BE2C (cell line): ENCODE measurements at regions not wholly inside any gene's neighbourhood (a gene's known extent, or its start where the extent isn't known, plus 50 kb on each side); places are given as distances from the start of the nearest gene placed in this dataset.

Source experiments
- DNase-seq: peaks from one replicate; pipeline ENCODE4 v3.0.0-alpha.2; 2020
- H3K27me3 ChIP-seq: fragments of 250-450 bp; sonication (Bioruptor Pico); 2 replicates; pipeline ENCODE4 v1.5.1; 2020; ENCODE audit warnings: mild to moderate bottlenecking
- H3K36me3 ChIP-seq: fragments of 250-450 bp; sonication (Bioruptor Pico); 2 replicates; pipeline ENCODE4 v1.5.1; 2020; ENCODE audit warnings: mild to moderate bottlenecking
- H3K4me1 ChIP-seq: fragments of 250-450 bp; sonication (Bioruptor Pico); 2 replicates; pipeline ENCODE4 v1.5.1; 2020
- H3K4me3 ChIP-seq: 2 replicates; pipeline ENCODE4 v1.5.1; 2011; ENCODE audit warnings: low read depth, low read length
- H3K9me3 ChIP-seq: fragments of 250-450 bp; sonication (Bioruptor Pico); 2 replicates; pipeline ENCODE4 v1.5.1; 2020
- TF ChIP-seq, protein P1 (sequence below): IDR thresholded peaks from 2 replicates; pipeline ENCODE4 v1.5.1; 2012; ENCODE audit warnings: mild to moderate bottlenecking, low read depth, low read length

- Histone ChIP-seq H3K9me3 (no peaks in the 10 kb centered on the region), H3K4me1 (no peaks in the 10 kb centered on the region), H3K27me3 (no peaks in the 10 kb centered on the region), H3K36me3 (no peaks in the 10 kb centered on the region), H3K4me3 (no peak overlapping the region)
- TF ChIP-seq, protein P1, sequence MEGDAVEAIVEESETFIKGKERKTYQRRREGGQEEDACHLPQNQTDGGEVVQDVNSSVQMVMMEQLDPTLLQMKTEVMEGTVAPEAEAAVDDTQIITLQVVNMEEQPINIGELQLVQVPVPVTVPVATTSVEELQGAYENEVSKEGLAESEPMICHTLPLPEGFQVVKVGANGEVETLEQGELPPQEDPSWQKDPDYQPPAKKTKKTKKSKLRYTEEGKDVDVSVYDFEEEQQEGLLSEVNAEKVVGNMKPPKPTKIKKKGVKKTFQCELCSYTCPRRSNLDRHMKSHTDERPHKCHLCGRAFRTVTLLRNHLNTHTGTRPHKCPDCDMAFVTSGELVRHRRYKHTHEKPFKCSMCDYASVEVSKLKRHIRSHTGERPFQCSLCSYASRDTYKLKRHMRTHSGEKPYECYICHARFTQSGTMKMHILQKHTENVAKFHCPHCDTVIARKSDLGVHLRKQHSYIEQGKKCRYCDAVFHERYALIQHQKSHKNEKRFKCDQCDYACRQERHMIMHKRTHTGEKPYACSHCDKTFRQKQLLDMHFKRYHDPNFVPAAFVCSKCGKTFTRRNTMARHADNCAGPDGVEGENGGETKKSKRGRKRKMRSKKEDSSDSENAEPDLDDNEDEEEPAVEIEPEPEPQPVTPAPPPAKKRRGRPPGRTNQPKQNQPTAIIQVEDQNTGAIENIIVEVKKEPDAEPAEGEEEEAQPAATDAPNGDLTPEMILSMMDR, result no peak
- no peak for DNase-seq
Measured at GRCh38 chr9:87008667-87009066, 61.4 kb upstream of the GAS1 start.

DNA sequence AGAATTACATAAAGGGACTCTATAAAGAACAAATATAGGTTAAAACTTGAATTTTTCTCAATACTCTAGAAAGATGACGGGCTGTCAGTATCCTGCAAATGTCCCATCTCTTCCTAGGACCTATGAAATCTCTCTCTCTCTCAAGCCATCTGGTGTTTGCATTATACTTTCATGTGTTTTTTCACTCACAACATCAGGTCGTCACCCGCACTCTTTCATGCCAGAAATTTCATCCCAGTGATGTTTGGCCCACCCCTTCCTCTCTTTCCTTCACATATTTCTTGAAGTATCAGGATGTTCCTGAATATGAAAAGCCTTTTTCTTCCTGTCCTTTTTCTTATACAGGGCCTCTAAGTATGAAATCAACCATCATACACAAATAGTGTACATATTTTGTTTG lies 63.3 kb upstream of the GAS1 start:
- no peaks in the 10 kb centered on the region for H3K36me3 ChIP-seq
- no peak for DNase-seq

GRCh38 chr9:87011551-87011950 lies 64.2 kb upstream of the GAS1 start:
- H3K4me3 ChIP-seq, result no peak overlapping the region
- H3K27me3 ChIP-seq, result no peaks in the 10 kb centered on the region
- DNase-seq, result no peak
- no peaks in the 10 kb centered on the region for H3K9me3 ChIP-seq
- no peaks in the 10 kb centered on the region for H3K4me1 ChIP-seq
- no peaks in the 10 kb centered on the region for H3K36me3 ChIP-seq
- TF ChIP-seq, protein P1, result no peak

More for the DNA sequence above, 63.3 kb upstream of the GAS1 start:
- Histone ChIP-seq H3K4me3 (no peak overlapping the region), H3K4me1 (no peaks in the 10 kb centered on the region), H3K9me3 (no peaks in the 10 kb centered on the region), H3K27me3 (no peaks in the 10 kb centered on the region)
- TF ChIP-seq, protein P1, result no peak

DNA sequence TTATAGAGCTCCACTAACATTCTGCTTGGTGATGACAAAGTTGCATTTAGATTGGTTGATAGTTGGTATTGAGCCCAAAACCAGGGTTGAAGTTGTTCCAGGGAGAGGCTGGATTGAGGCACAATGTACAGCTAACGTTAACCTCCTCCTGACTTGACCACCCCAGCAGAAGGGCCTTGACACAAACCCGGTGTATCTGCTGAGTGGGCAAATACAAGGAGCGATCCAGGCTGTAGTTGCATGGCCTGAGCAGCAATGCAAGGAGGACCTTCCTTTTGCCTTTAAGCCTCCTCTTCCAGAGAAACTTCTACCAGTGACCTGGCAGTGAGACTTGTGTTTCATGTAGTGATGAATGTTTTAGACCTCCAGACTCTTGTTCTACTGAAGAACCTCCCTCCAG lies 66.2 kb upstream of the GAS1 start:
- no peak for DNase-seq
- Histone ChIP-seq H3K27me3 (no peaks in the 10 kb centered on the region), H3K4me3 (no peak overlapping the region), H3K36me3 (no peaks in the 10 kb centered on the region), H3K4me1 (no peaks in the 10 kb centered on the region), H3K9me3 (no peaks in the 10 kb centered on the region)
- TF ChIP-seq, protein P1, result no peak

- Histone ChIP-seq H3K9me3 (no peaks in the 10 kb centered on the region), H3K36me3 (no peaks in the 10 kb centered on the region), H3K4me3 (no peak overlapping the region), H3K4me1 (no peaks in the 10 kb centered on the region), H3K27me3 (no peaks in the 10 kb centered on the region)
- TF ChIP-seq, protein P1, result no peak
- DNase-seq, result no peak
Measured at GRCh38 chr9:87014436-87014835, 67.1 kb upstream of the GAS1 start.

DNA sequence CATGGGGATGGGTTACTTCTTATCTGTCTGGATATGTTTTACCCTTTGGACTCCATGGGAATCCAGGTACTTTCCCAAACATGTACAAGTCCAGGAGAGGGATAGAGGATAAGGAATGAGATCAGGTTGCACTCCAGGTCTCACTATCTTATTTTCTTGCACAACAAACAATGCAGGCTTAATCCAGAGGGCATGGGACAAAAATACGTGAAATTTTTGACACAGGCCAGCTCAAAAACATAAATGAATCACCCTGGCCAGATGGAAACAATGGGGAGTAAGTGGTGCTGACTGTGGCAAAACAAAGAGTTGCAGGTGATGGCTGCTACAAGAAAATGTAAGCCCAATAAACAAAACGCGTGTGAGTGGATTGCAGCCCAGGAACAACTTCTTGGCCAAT lies 69.4 kb upstream of the GAS1 start:
- no peaks in the 10 kb centered on the region for H3K36me3 ChIP-seq
- no peak overlapping the region for H3K4me3 ChIP-seq
- H3K9me3 ChIP-seq, result no peaks in the 10 kb centered on the region
- no peaks in the 10 kb centered on the region for H3K4me1 ChIP-seq
- H3K27me3 ChIP-seq, result no peaks in the 10 kb centered on the region
- DNase-seq, result no peak
- TF ChIP-seq, protein P1, result no peak
